H9 (cell line): ENCODE measurements at regions not wholly inside any gene's neighbourhood (a gene's known extent, or its start where the extent isn't known, plus 50 kb on each side); places are given as distances from the start of the nearest gene placed in this dataset.

Experiments used
- DNase-seq: peaks from one replicate; pipeline ENCODE4 v3.0.0-alpha.2; 2017
- H2AFZ ChIP-seq: one replicate; pipeline ENCODE4 v1.6.1; 2013; ENCODE audit warnings: mild to moderate bottlenecking, low read length, control low read depth, moderate library complexity
- H2AK5ac ChIP-seq: 2 replicates; pipeline ENCODE4 v1.6.1; 2013; ENCODE audit warnings: low read length, control low read depth, mixed read lengths; ENCODE audit not compliant: insufficient read length
- H2BK120ac ChIP-seq: one replicate; pipeline ENCODE4 v1.6.1; 2013; ENCODE audit warnings: low read depth, mild to moderate bottlenecking, low read length, control low read depth, inconsistent platforms; ENCODE audit not compliant: poor library complexity, severe bottlenecking
- H2BK12ac ChIP-seq: 2 replicates; pipeline ENCODE4 v1.6.1; 2013; ENCODE audit warnings: low read length, control low read depth, mixed read lengths, low read depth; ENCODE audit not compliant: insufficient read length
- H2BK15ac ChIP-seq: 2 replicates; pipeline ENCODE4 v1.6.1; 2013; ENCODE audit warnings: low read depth, low read length, control low read depth
- H2BK20ac ChIP-seq: one replicate; pipeline ENCODE4 v1.6.1; 2013; ENCODE audit warnings: low read depth, mild to moderate bottlenecking, low read length, control low read depth, inconsistent platforms; ENCODE audit not compliant: poor library complexity, severe bottlenecking
- H2BK5ac ChIP-seq: 2 replicates; pipeline ENCODE4 v1.6.1; 2013; ENCODE audit warnings: low read length, control low read depth, mixed read lengths; ENCODE audit not compliant: insufficient read length
- H3K14ac ChIP-seq: 2 replicates; pipeline ENCODE4 v1.6.1; 2013; ENCODE audit warnings: low read length, control low read depth; ENCODE audit not compliant: insufficient read depth
- H3K18ac ChIP-seq: 2 replicates; pipeline ENCODE4 v1.6.1; 2013; ENCODE audit warnings: low read depth, mild to moderate bottlenecking, mixed read lengths, low read length, control low read depth; ENCODE audit not compliant: insufficient read length
- H3K23ac ChIP-seq: 2 replicates; pipeline ENCODE4 v1.6.1; 2013; ENCODE audit warnings: low read length, control low read depth, mixed read lengths, low read depth; ENCODE audit not compliant: insufficient read length
- H3K23me2 ChIP-seq: 2 replicates; pipeline ENCODE4 v1.6.1; 2013; ENCODE audit warnings: low read depth, mild to moderate bottlenecking, mixed read lengths, low read length, control low read depth; ENCODE audit not compliant: insufficient read length, poor library complexity, severe bottlenecking
- H3K27ac ChIP-seq: 2 replicates; pipeline ENCODE4 v1.5.1; 2013; ENCODE audit warnings: low read length, control low read depth, mixed read lengths, low read depth; ENCODE audit not compliant: insufficient read length
- H3K27me3 ChIP-seq: 2 replicates; pipeline ENCODE4 v1.6.1; 2013; ENCODE audit warnings: low read length, control low read depth, inconsistent platforms; ENCODE audit not compliant: insufficient read depth
- H3K4ac ChIP-seq: 2 replicates; pipeline ENCODE4 v1.6.1; 2013; ENCODE audit warnings: low read depth, mild to moderate bottlenecking, control low read depth, inconsistent platforms, low read length, moderate library complexity
- H3K4me1 ChIP-seq: 2 replicates; pipeline ENCODE4 v1.6.1; 2013; ENCODE audit warnings: low read length, control low read depth, inconsistent platforms; ENCODE audit not compliant: insufficient read depth
- H3K4me2 ChIP-seq: 2 replicates; pipeline ENCODE4 v1.6.1; 2013; ENCODE audit warnings: low read length, control low read depth, mixed read lengths; ENCODE audit not compliant: insufficient read length, insufficient read depth
- H3K56ac ChIP-seq: 2 replicates; pipeline ENCODE4 v1.6.1; 2013; ENCODE audit warnings: low read depth, mild to moderate bottlenecking, mixed read lengths, low read length, control low read depth; ENCODE audit not compliant: insufficient read length
- H3K79me1 ChIP-seq: 2 replicates; pipeline ENCODE4 v1.6.1; 2013; ENCODE audit warnings: low read depth, mild to moderate bottlenecking, moderate library complexity, low read length, control low read depth, inconsistent platforms; ENCODE audit not compliant: insufficient read depth, poor library complexity, severe bottlenecking
- H3K79me2 ChIP-seq: 2 replicates; pipeline ENCODE4 v1.6.1; 2013; ENCODE audit warnings: low read length, control low read depth, inconsistent platforms; ENCODE audit not compliant: insufficient read depth
- H3K9ac ChIP-seq: 2 replicates; pipeline ENCODE4 v1.6.1; 2013; ENCODE audit warnings: low read length, control low read depth, mixed read lengths; ENCODE audit not compliant: insufficient read length; ENCODE audit errors: extremely low read depth
- H3K9me3 ChIP-seq: one replicate; pipeline ENCODE4 v1.6.1; 2013; ENCODE audit warnings: low read depth, low read length, inconsistent platforms; ENCODE audit not compliant: control insufficient read depth
- H3T11ph ChIP-seq: one replicate; pipeline ENCODE4 v1.6.1; 2013; ENCODE audit warnings: mild to moderate bottlenecking, low read length, control low read depth, inconsistent platforms
- H4K20me1 ChIP-seq: one replicate; pipeline ENCODE4 v1.6.1; 2013; ENCODE audit not compliant: control insufficient read depth, insufficient read length, insufficient read depth
- H4K5ac ChIP-seq: 2 replicates; pipeline ENCODE4 v1.6.1; 2013; ENCODE audit warnings: low read depth, mild to moderate bottlenecking, mixed read lengths, low read length, control low read depth; ENCODE audit not compliant: insufficient read length
- H4K8ac ChIP-seq: replicated peaks from 2 replicates; pipeline ENCODE4 v1.6.1; 2013; ENCODE audit warnings: low read length, control low read depth, mixed read lengths, low read depth; ENCODE audit not compliant: insufficient read length
- H4K91ac ChIP-seq: 2 replicates; pipeline ENCODE4 v1.6.1; 2013; ENCODE audit warnings: low read depth, mild to moderate bottlenecking, moderate library complexity, mixed read lengths, low read length, control low read depth; ENCODE audit not compliant: insufficient read length
- H3K27ac Mint-ChIP-seq, 3 experiments: 2 replicates in 2 of 3; 3 replicates in 1 of 3; pipeline ENCODE4 v1.8.0; 2020 to 2021; ENCODE audit warnings: mixed read lengths in 3 of 3, mild to moderate bottlenecking in 1 of 3, moderate library complexity in 1 of 3
- H3K27me3 Mint-ChIP-seq: 2 replicates; pipeline ENCODE4 v1.8.0; 2021; ENCODE audit warnings: low read depth, mild to moderate bottlenecking, moderate library complexity, mixed read lengths
- H3K36me3 Mint-ChIP-seq, 3 experiments: 2 replicates in 2 of 3; 3 replicates in 1 of 3; pipeline ENCODE4 v1.8.0; 2020 to 2021; ENCODE audit warnings: low read depth in 3 of 3, mixed read lengths in 3 of 3; ENCODE audit not compliant: insufficient read depth in 1 of 3
- H3K4me1 Mint-ChIP-seq, 2 experiments: 2 replicates each; pipeline ENCODE4 v1.8.0; 2020; ENCODE audit warnings: mixed read lengths in 2 of 2
- H3K4me3 Mint-ChIP-seq, 2 experiments: 2 replicates in 1 of 2; 3 replicates in 1 of 2; pipeline ENCODE4 v1.8.0; 2020 to 2021; ENCODE audit warnings: mild to moderate bottlenecking in 2 of 2, mixed read lengths in 2 of 2, moderate library complexity in 1 of 2
- H3K9me3 Mint-ChIP-seq, 2 experiments: 2 replicates in 1 of 2; 3 replicates in 1 of 2; pipeline ENCODE4 v1.8.0; 2020; ENCODE audit warnings: mild to moderate bottlenecking in 2 of 2, mixed read lengths in 2 of 2, moderate library complexity in 1 of 2
- CTCF ChIP-seq: fragments of 200-600 bp; sonication (generic); conservative IDR thresholded peaks from 3 replicates; pipeline ENCODE4 v1.8.0; 2021; ENCODE audit warnings: antibody characterized with exemption, mild to moderate bottlenecking
- WGBS: extraction: QIAGEN DNeasy Blood & Tissue Kit; methylation state at CpG from one replicate; pipeline ENCODE4 v1.1.7; 2013; ENCODE audit warnings: missing lambda C conversion rate, low lambda C conversion rate, mixed read lengths; ENCODE audit not compliant: insufficient read length; ENCODE audit errors: extremely low coverage; 5-methylcytosine and 5-hydroxymethylcytosine counted together

- H4K5ac ChIP-seq: no peak overlapping the region
- no peak overlapping the region for H3K18ac ChIP-seq
- H3K27ac ChIP-seq: no peak overlapping the region
- peaks cover 7% of the 10 kb centered on the region for H3K79me1 ChIP-seq
- Mint-ChIP-seq H3K4me3 (no peak overlapping the region), H3K27me3 (no peaks in the 10 kb centered on the region), H3K36me3 (peaks cover 23 to 24% (median 23%) of the 10 kb centered on the region in 3 experiments), H3K9me3 (peaks cover 21 to 27% of the 10 kb centered on the region in 2 experiments), H3K4me1 (peaks cover 0 to 3% of the 10 kb centered on the region in 2 experiments; a peak in 2 of 4 replicates), H3K27ac (no peak overlapping the region)
- no peak overlapping the region for H4K8ac ChIP-seq
- H3K27me3 ChIP-seq: no peaks in the 10 kb centered on the region
- no peak for DNase-seq
- H3K4me2 ChIP-seq: no peak overlapping the region
- H3K79me2 ChIP-seq: no peaks in the 10 kb centered on the region
- no peaks in the 10 kb centered on the region for H4K20me1 ChIP-seq
- H3K9ac ChIP-seq: no peak overlapping the region
- no peak for TF ChIP-seq CTCF
- no peak overlapping the region for H3T11ph ChIP-seq
- no peak overlapping the region for H3K56ac ChIP-seq
- no peak overlapping the region for H3K23ac ChIP-seq
- H2AFZ ChIP-seq: no peak overlapping the region
- H3K23me2 ChIP-seq: no peaks in the 10 kb centered on the region
- no peak overlapping the region for H2BK120ac ChIP-seq
- H2BK15ac ChIP-seq: no peak overlapping the region
- no peak overlapping the region for H2BK5ac ChIP-seq
- peaks cover 13% of the 10 kb centered on the region for H3K9me3 ChIP-seq
- H2AK5ac ChIP-seq: no peak overlapping the region
- WGBS: no CpG with 5 or more reads among the region's 5 CpGs
- no peak overlapping the region for H3K4ac ChIP-seq
- no peaks in the 10 kb centered on the region for H3K4me1 ChIP-seq
- H2BK12ac ChIP-seq: no peak overlapping the region
- no peak overlapping the region for H3K14ac ChIP-seq
- H4K91ac ChIP-seq: no peak overlapping the region
- H2BK20ac ChIP-seq: no peak overlapping the region
These were observed 235.7 kb upstream of the C2CD4B start for GRCh38 chr15:62400778-62401177.
